GM12872 (cell line): ENCODE measurements at regions not wholly inside any gene's neighbourhood (a gene's known extent, or its start where the extent isn't known, plus 50 kb on each side); places are given as distances from the start of the nearest gene placed in this dataset.

Source experiments
- CTCF ChIP-seq: IDR thresholded peaks from 3 replicates; pipeline ENCODE4 v1.5.1; 2011; ENCODE audit warnings: low read depth, mild to moderate bottlenecking, low read length, moderate library complexity; ENCODE audit not compliant: insufficient read depth

GRCh38 chr12:107565551-107565950 is 120.0 kb upstream of the PWP1 start:
- no peak for TF ChIP-seq CTCF

- no peak for TF ChIP-seq CTCF
These were observed 117.6 kb upstream of the PWP1 start for GRCh38 chr12:107567876-107568619.

GRCh38 chr12:107568718-107569117 is 116.9 kb upstream of the PWP1 start:
- TF ChIP-seq CTCF, result no peak

- no peak for TF ChIP-seq CTCF
These were observed 114.9 kb upstream of the PWP1 start for GRCh38 chr12:107570721-107571120.

GRCh38 chr12:107571492-107571891 is 114.1 kb upstream of the PWP1 start:
- TF ChIP-seq CTCF, result no peak

- TF ChIP-seq CTCF, result no peak
These were observed 110.9 kb upstream of the PWP1 start for GRCh38 chr12:107574691-107575090.

GRCh38 chr12:107580750-107581618 is 104.6 kb upstream of the PWP1 start:
- TF ChIP-seq CTCF, result no peak
